IMR-90 (cell line): ENCODE measurements at regions not wholly inside any gene's neighbourhood (a gene's known extent, or its start where the extent isn't known, plus 50 kb on each side); places are given as distances from the start of the nearest gene placed in this dataset.

Experiments
- BHLHE40 ChIP-seq: fragments of 150-350 bp; IDR thresholded peaks from 2 replicates; pipeline ENCODE4 v1.6.1; 2016; ENCODE audit warnings: mild to moderate bottlenecking, low read depth, low read length
- CEBPB ChIP-seq: IDR thresholded peaks from 2 replicates; pipeline ENCODE4 v1.6.1; 2012; ENCODE audit warnings: low read depth, low read length, improper control_type of control experiment
- CTCF ChIP-seq: conservative IDR thresholded peaks from 2 replicates; pipeline ENCODE4 v1.5.1; 2012; ENCODE audit warnings: mild to moderate bottlenecking, low read depth, low read length, improper control_type of control experiment
- POLR2A ChIP-seq: IDR thresholded peaks from 2 replicates; pipeline ENCODE4 v1.6.1; 2012; ENCODE audit warnings: mild to moderate bottlenecking, low read depth, low read length
- RAD21 ChIP-seq: IDR thresholded peaks from 2 replicates; pipeline ENCODE4 v1.6.1; 2012; ENCODE audit warnings: low read length, improper control_type of control experiment

GRCh38 chr6:101178748-101179147 is 214.8 kb upstream of the GRIK2 start:
- TF ChIP-seq POLR2A (no peak), CEBPB (no peak), CTCF (no peak), RAD21 (no peak), BHLHE40 (no peak)
